ENCODE measurements at regions not wholly inside any gene's neighbourhood (a gene's known extent, or its start where the extent isn't known, plus 50 kb on each side); places are given as distances from the start of the nearest gene placed in this dataset.

DNA sequence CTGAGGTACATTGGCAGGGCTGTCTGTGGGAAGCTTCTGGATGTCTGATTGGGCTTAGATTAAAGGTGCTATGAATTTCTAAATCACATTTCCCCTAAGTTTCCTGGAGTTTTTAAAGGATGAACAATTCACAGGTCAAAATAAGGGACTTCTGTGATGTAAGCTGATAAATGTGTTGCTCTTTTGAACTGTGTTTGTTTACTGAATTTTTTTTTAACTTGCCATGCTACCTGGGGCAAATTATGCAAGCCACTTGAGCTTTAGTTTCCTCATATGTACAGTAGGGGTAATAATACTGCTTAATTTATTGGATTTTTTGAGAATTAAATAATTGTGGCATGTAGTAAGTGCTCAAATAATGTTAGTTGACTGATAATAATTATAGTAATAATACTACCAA lies 52.8 kb upstream of the CCDC91 start:
- H3K27me3 ChIP-seq, result no peaks in the 10 kb centered on the region
- intact Hi-C loops (cut with DNase I), result no loop called here
- DNase-seq (no peak), ATAC-seq (no peak)
- no peaks in the 10 kb centered on the region for H3K9me3 ChIP-seq
- no peaks in the 10 kb centered on the region for H3K36me3 ChIP-seq
- H3K27ac ChIP-seq, result no peak overlapping the region
- no peak overlapping the region for H3K4me3 ChIP-seq
- TF ChIP-seq, protein P1, sequence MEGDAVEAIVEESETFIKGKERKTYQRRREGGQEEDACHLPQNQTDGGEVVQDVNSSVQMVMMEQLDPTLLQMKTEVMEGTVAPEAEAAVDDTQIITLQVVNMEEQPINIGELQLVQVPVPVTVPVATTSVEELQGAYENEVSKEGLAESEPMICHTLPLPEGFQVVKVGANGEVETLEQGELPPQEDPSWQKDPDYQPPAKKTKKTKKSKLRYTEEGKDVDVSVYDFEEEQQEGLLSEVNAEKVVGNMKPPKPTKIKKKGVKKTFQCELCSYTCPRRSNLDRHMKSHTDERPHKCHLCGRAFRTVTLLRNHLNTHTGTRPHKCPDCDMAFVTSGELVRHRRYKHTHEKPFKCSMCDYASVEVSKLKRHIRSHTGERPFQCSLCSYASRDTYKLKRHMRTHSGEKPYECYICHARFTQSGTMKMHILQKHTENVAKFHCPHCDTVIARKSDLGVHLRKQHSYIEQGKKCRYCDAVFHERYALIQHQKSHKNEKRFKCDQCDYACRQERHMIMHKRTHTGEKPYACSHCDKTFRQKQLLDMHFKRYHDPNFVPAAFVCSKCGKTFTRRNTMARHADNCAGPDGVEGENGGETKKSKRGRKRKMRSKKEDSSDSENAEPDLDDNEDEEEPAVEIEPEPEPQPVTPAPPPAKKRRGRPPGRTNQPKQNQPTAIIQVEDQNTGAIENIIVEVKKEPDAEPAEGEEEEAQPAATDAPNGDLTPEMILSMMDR (IDR thresholded peaks at IDR 0.05), result no peak
- no peaks in the 10 kb centered on the region for H3K4me1 ChIP-seq

DNA sequence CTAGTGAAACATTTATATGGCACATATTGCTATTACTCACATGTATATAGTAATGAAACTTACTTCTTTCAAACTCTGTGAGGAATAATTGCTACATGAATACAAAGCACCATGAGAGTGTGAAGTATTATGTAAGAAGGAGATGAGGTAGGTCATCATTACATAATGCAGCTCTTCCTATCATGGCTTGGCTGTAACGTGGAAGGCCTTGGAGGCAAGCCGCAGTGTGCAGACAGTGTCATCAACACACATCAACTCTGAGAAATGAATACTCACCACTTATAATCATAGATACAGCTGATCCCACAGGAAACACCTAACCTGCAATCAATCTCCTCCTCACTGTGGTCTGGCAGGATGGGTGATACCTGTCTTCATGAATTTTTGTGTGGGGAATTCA lies 49.9 kb upstream of the CCDC91 start:
- intact Hi-C loops (cut with DNase I), result no loop called here
- DNase-seq, result no peak
- Histone ChIP-seq H3K36me3 (no peaks in the 10 kb centered on the region), H3K4me3 (no peak overlapping the region), H3K4me1 (no peaks in the 10 kb centered on the region), H3K9me3 (no peaks in the 10 kb centered on the region), H3K27ac (no peak overlapping the region), H3K27me3 (no peaks in the 10 kb centered on the region)
- WGBS, 2 donors, result 70 to 75% methylated on average over 2 of the region's 2 CpGs
- TF ChIP-seq, protein P1 (IDR thresholded peaks at IDR 0.05), result no peak
- no peak for ATAC-seq
